SK-N-SH (cell line): ENCODE measurements at regions not wholly inside any gene's neighbourhood (a gene's known extent, or its start where the extent isn't known, plus 50 kb on each side); places are given as distances from the start of the nearest gene placed in this dataset.

Source experiments
- CTCF ChIP-seq: fragments of 200-600 bp; sonication (generic); IDR thresholded peaks from 2 replicates; pipeline ENCODE4 v1.6.1; 2017; ENCODE audit warnings: antibody characterized with exemption, mild to moderate bottlenecking, moderate library complexity
- USF2 ChIP-seq: fragments of 150-350 bp; IDR thresholded peaks from 2 replicates; pipeline ENCODE4 v1.6.1; 2017; ENCODE audit warnings: antibody characterized with exemption, low read length, low read depth, borderline replicate concordance

DNA sequence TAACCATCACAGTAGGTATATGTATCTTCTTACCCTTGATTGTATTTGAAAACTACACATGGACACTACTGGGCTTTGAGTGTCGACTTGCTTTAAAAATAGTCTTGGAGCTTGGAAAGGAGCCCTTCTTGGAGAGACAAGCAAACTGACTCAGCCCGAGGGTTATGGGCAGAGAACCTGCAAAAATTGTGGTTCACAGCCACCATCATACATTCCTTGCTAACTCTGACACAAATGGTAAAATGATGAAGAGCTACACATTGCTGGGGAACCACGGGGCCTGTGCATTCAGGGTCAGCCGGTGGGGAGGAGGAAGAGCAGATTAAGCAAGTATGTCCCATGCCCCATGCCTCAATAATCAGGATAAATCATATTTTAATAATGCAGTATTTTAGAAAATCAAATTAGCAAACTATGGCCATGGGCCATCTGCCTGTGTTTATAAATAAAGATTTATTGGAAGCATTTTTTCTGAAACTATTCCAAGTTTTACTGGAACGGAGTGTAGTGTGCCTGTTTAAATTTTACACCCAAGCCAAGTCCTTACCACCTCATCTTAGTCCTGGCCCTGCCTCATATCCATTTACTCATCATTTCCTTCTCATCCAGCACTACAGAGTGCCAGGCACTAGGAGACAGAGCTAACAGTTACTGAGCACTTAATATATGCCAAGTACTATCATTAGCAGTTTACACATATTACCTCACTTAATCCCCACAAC, 195.7 kb downstream of the PALM2AKAP2 start:
- TF ChIP-seq USF2 (no peak), CTCF (no peak)
